Ovary (tissue), 3 donors: ENCODE measurements at regions not wholly inside any gene's neighbourhood (a gene's known extent, or its start where the extent isn't known, plus 50 kb on each side); places are given as distances from the start of the nearest gene placed in this dataset.

Experiments used
- CTCF ChIP-seq, 3 donors: fragments of 450-650 bp in 2 of 3; fragments of 200-600 bp in 1 of 3; IDR thresholded peaks; one replicate each; pipeline versions ENCODE4 v1.5.1 to v1.8.0; 2016 to 2022; ENCODE audit warnings: antibody characterized with exemption in 3 of 3, mild to moderate bottlenecking in 1 of 3
- EP300 ChIP-seq: sonication (generic); formaldehyde crosslinking; IDR thresholded peaks from one replicate; pipeline ENCODE4 v1.6.1; 2017; ENCODE audit warnings: antibody characterized with exemption
- donor health status: DM: no; HTN: no; CAD: no.

DNA sequence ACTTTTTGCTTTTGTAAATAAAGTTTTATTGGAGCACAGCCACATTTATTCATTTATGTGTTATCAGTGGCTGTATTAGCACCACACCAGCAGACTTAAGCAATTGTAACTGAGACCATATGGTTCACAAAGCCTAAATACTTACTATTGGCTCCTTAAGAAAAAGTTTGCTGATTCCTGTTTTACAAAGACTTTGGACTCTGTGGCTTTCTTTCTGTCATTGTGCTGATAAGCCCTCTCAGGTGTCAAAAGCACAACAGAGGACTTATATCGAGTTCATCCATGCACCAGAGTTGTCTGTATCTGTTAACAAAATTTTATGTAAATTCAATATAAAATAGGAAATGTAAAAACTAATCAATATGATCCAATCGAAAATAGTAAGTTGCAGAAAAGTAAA is 55.6 kb upstream of the PCSK5 start:
- TF ChIP-seq CTCF (IDR thresholded peaks at IDR 0.05) (no peak), EP300 (no peak)
